K562 (cell line): ENCODE measurements at regions not wholly inside any gene's neighbourhood (a gene's known extent, or its start where the extent isn't known, plus 50 kb on each side); places are given as distances from the start of the nearest gene placed in this dataset.

ENCODE experiments used
- CTCF ChIP-seq, 3 experiments: IDR thresholded peaks in 2 of 3; conservative IDR thresholded peaks in 1 of 3; 2 replicates each; pipeline ENCODE4 v1.5.1; 2011 to 2012; ENCODE audit warnings: low read length in 3 of 3, mild to moderate bottlenecking in 3 of 3, control low read depth in 2 of 3, improper control_type of control experiment in 1 of 3, inconsistent platforms in 1 of 3, low read depth in 1 of 3, mixed read lengths in 1 of 3, moderate library complexity in 1 of 3; ENCODE audit not compliant: insufficient read depth in 2 of 3
- GABPB2 ChIP-seq: fragments of 250-450 bp; sonication (Bioruptor Pico); conservative IDR thresholded peaks from 2 replicates; pipeline ENCODE4 v1.5.1; 2021; ENCODE audit warnings: mild to moderate bottlenecking
- HDAC3 ChIP-seq: fragments of 450-650 bp; IDR thresholded peaks from 2 replicates; pipeline ENCODE4 v1.6.1; 2018; ENCODE audit warnings: borderline replicate concordance, mild to moderate bottlenecking, moderate library complexity; ENCODE audit not compliant: partially characterized antibody
- HDAC6 ChIP-seq: IDR thresholded peaks from 2 replicates; pipeline ENCODE4 v1.6.1; 2012; ENCODE audit warnings: low read depth, mild to moderate bottlenecking, control low read depth, inconsistent platforms, low read length, moderate library complexity
- KAT8 ChIP-seq: fragments of 450-650 bp; IDR thresholded peaks from 2 replicates; pipeline ENCODE4 v1.6.1; 2016; ENCODE audit warnings: low read depth, mild to moderate bottlenecking
- MBD1 ChIP-seq: fragments of 250-450 bp; sonication (Bioruptor Pico); IDR thresholded peaks from 2 replicates; pipeline ENCODE4 v1.8.0; 2022; ENCODE audit warnings: inconsistent platforms
- MGA ChIP-seq: fragments of 450-650 bp; IDR thresholded peaks from 2 replicates; pipeline ENCODE4 v1.6.1; 2016; ENCODE audit warnings: mild to moderate bottlenecking, moderate library complexity
- NBN ChIP-seq: fragments of 450-650 bp; IDR thresholded peaks from 2 replicates; pipeline ENCODE4 v1.6.1; 2016; ENCODE audit warnings: low read depth, mild to moderate bottlenecking
- POLR2A ChIP-seq: fragments of 450-650 bp; conservative IDR thresholded peaks from 2 replicates; pipeline ENCODE4 v1.6.1; 2016
- RFX5 ChIP-seq: IDR thresholded peaks from 2 replicates; pipeline ENCODE4 v1.6.1; 2011; ENCODE audit warnings: low read depth, mild to moderate bottlenecking, improper control_type of control experiment, low read length
- TCF3 ChIP-seq: sonication (generic); formaldehyde crosslinking; IDR thresholded peaks from 2 replicates; pipeline ENCODE4 v1.4.0; 2020; ENCODE audit warnings: mild to moderate bottlenecking, missing genetic modification reagents
- ZNF324 ChIP-seq: fragments of 250-450 bp; sonication (Bioruptor Pico); IDR thresholded peaks from 2 replicates; pipeline ENCODE4 v1.4.0; 2020; ENCODE audit warnings: mild to moderate bottlenecking
- ZNF384 ChIP-seq: IDR thresholded peaks from 2 replicates; pipeline ENCODE4 v1.6.1; 2012; ENCODE audit warnings: low read depth, low read length, improper control_type of control experiment
- ZNF41 ChIP-seq: fragments of 250-450 bp; sonication (Bioruptor Pico); conservative IDR thresholded peaks from 2 replicates; pipeline ENCODE4 v1.4.0; 2020; ENCODE audit warnings: mild to moderate bottlenecking
- ZNF830 ChIP-seq: fragments of 250-450 bp; sonication (Bioruptor Pico); IDR thresholded peaks from 2 replicates; pipeline ENCODE4 v1.5.0; 2021; ENCODE audit warnings: mild to moderate bottlenecking

- TF ChIP-seq MGA = no peak
- TF ChIP-seq CTCF (IDR thresholded peaks at IDR 0.05 in 2 of 3, conservative IDR thresholded peaks at IDR 0.05 in 1 of 3; ENCODE audit: insufficient read depth in 2 of 3, low read depth in 1 of 3, low read length in 3 of 3) = no peak
- no peak for TF ChIP-seq RFX5
- TF ChIP-seq HDAC3 = no peak
- TF ChIP-seq ZNF324 (CRISPR knock-in tag) = no peak
- no peak for TF ChIP-seq TCF3 (CRISPR knock-in tag)
- TF ChIP-seq NBN = no peak
- TF ChIP-seq POLR2A = no peak
- TF ChIP-seq HDAC6 = no peak
- TF ChIP-seq ZNF830 (CRISPR knock-in tag) = no peak
- TF ChIP-seq ZNF41 = no peak
- no peak for TF ChIP-seq GABPB2
- TF ChIP-seq KAT8 = no peak
- no peak for TF ChIP-seq ZNF384
- no peak for TF ChIP-seq MBD1 (CRISPR knock-in tag)
Measured at GRCh38 chr11:81253244-81253643, 1480.4 kb downstream of the FAM181B start (continued).
